Amniotic stem cell (primary cell): ENCODE measurements at regions not wholly inside any gene's neighbourhood (a gene's known extent, or its start where the extent isn't known, plus 50 kb on each side); places are given as distances from the start of the nearest gene placed in this dataset.

Experiments
- DNase-seq: peaks from one replicate; lab custom pipeline; 2025; lab: John Stamatoyannopoulos, UW

GRCh38 chr18:29077344-29077743 is 900.4 kb upstream of the CDH2 start:
- DNase-seq: no peak

- DNase-seq: no peak
Observed at GRCh38 chr18:29076645-29077044, 899.7 kb upstream of the CDH2 start.

GRCh38 chr18:29074147-29074546 is 897.2 kb upstream of the CDH2 start:
- DNase-seq: no peak

- no peak for DNase-seq
Observed at GRCh38 chr18:29071869-29072268, 894.9 kb upstream of the CDH2 start.

GRCh38 chr18:29063346-29063745 is 886.4 kb upstream of the CDH2 start:
- DNase-seq: no peak

GRCh38 chr18:29062921-29063320 is 886.0 kb upstream of the CDH2 start:
- DNase-seq: no peak

GRCh38 chr18:29060349-29060748 is 883.4 kb upstream of the CDH2 start:
- no peak for DNase-seq

GRCh38 chr18:29057703-29058102 is 880.8 kb upstream of the CDH2 start:
- DNase-seq: no peak

GRCh38 chr18:29056800-29057199 is 879.9 kb upstream of the CDH2 start:
- no peak for DNase-seq

GRCh38 chr18:29041976-29042375 is 865.0 kb upstream of the CDH2 start:
- DNase-seq: no peak

GRCh38 chr18:29034113-29034856 is 857.4 kb upstream of the CDH2 start:
- DNase-seq: no peak

GRCh38 chr18:29028560-29028959 is 851.6 kb upstream of the CDH2 start:
- DNase-seq: no peak

GRCh38 chr18:29018976-29019375 is 842.0 kb upstream of the CDH2 start:
- DNase-seq: no peak

GRCh38 chr18:29012883-29013465 is 836.0 kb upstream of the CDH2 start:
- no peak for DNase-seq

GRCh38 chr18:29012364-29012763 is 835.4 kb upstream of the CDH2 start:
- DNase-seq: no peak

GRCh38 chr18:29009250-29009803 is 832.4 kb upstream of the CDH2 start:
- no peak for DNase-seq

GRCh38 chr18:29008809-29009208 is 831.9 kb upstream of the CDH2 start:
- no peak for DNase-seq

- DNase-seq: no peak
Observed at GRCh38 chr18:29007986-29008654, 831.2 kb upstream of the CDH2 start.

GRCh38 chr18:29004921-29005320 is 828.0 kb upstream of the CDH2 start:
- no peak for DNase-seq

- DNase-seq: no peak
Observed at GRCh38 chr18:29003194-29003593, 826.3 kb upstream of the CDH2 start.

- no peak for DNase-seq
Observed at GRCh38 chr18:29002747-29003146, 825.8 kb upstream of the CDH2 start.

- no peak for DNase-seq
Observed at GRCh38 chr18:28999726-29000125, 822.8 kb upstream of the CDH2 start.

- no peak for DNase-seq
Observed at GRCh38 chr18:28995319-28995718, 818.4 kb upstream of the CDH2 start.
